GM12874 (cell line): ENCODE measurements at regions not wholly inside any gene's neighbourhood (a gene's known extent, or its start where the extent isn't known, plus 50 kb on each side); places are given as distances from the start of the nearest gene placed in this dataset.

Experiments used
- CTCF ChIP-seq: IDR thresholded peaks from 2 replicates; pipeline ENCODE4 v1.5.1; 2011; ENCODE audit warnings: low read depth, mild to moderate bottlenecking, control low read depth, low read length, moderate library complexity; ENCODE audit not compliant: insufficient read depth

DNA sequence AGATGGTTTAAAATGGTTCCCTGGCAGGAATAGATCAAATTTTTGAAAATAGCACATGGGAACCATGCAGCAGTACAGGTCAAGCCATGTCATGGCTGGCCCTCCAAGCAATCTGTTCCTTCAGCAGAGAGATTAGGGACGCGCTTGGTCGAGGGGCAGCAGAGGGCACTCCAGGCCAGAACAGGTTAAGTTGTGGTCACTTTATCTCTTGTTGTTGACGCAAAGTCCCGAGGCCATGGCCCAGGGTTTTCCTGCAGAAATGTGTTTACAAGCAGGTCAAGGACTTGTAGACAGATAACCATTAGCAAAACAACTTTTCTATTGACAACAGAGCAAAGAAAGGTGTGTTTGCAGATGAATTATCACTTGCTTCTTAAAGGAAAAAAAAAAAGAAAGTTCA lies 570.0 kb upstream of the NR2F2 start:
- TF ChIP-seq CTCF, result peak; percentile 30

GRCh38 chr15:95761501-95762165 lies 568.9 kb upstream of the NR2F2 start:
- TF ChIP-seq CTCF, result no peak

GRCh38 chr15:95763426-95763825 lies 567.1 kb upstream of the NR2F2 start:
- TF ChIP-seq CTCF, result no peak

GRCh38 chr15:95765161-95765560 lies 565.3 kb upstream of the NR2F2 start:
- TF ChIP-seq CTCF, result no peak

GRCh38 chr15:95770196-95770595 lies 560.3 kb upstream of the NR2F2 start:
- TF ChIP-seq CTCF, result no peak

DNA sequence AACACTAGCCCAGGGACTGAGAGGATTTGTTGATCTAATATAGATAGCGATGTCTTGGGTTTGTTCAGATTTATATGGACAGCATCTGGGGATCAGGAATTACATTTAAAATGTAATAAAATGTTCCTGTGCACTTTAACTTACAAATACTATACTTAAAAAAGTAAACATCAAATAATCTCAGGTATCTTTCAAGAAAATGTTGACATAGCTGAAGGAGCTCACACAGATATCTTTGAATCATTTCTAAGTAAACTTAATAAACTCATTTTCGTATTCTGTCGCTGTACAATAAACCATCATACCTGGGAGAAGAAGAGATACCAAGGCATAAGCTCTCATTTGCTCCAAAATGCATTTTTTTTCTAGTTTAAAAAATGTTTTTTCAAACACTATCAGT lies 557.5 kb upstream of the NR2F2 start:
- no peak for TF ChIP-seq CTCF

- no peak for TF ChIP-seq CTCF
Measured at GRCh38 chr15:95784508-95784907, 546.0 kb upstream of the NR2F2 start.
